ENCODE measurements at regions not wholly inside any gene's neighbourhood (a gene's known extent, or its start where the extent isn't known, plus 50 kb on each side); places are given as distances from the start of the nearest gene placed in this dataset.

DNA sequence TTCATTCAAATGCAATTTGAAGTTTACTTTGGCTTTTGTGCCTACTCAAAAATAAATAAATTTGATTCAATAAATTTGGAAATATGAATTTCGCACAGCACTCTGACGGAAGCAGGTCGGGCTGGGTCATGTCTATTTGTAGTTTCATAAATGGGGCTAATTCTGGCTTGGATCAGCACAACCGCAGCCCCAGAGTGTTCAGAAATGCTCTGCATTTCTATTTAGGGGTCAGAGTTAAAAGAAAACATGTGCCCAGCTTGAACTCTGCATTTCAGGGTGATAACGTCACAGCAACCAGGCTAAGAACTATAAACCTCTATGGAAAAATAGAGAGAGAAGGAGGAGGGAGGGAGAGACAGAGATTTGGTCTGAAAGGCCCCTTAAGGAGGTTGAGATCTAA lies 480.9 kb upstream of the NOX3 start:
- TF ChIP-seq POLR2A (IDR thresholded peaks at IDR 0.05; ENCODE audit: low read length) (no peak), GATA1 (IDR thresholded peaks at IDR 0.05; ENCODE audit: low read depth, low read length) (no peak)
